ENCODE measurements at regions not wholly inside any gene's neighbourhood (a gene's known extent, or its start where the extent isn't known, plus 50 kb on each side); places are given as distances from the start of the nearest gene placed in this dataset.

DNA sequence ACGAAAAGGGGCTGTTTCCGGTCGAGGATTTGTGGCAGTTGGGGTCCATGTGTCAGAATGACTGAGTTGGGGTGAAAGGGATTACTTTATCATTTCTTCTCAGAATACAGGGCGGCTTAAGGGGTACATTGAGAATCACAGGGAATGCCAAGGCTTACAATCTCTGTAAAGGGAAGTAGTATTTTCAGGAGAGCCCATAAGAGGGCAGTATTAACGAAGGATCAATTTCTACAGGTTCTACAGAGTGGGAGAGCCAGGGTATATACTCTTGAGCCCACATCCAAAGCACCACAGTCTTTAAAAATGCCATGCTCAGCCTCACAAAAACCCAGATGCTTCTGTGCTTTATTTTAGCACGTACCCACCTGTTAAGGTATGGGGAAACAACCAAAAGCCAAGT is 67.7 kb upstream of the ZXDA start:
- DNase-seq: no peak
- 48 to 58% methylated on average over 5 to 6 of the region's 6 CpGs for WGBS, 2 donors
- Histone ChIP-seq H3K4me3 (no peak overlapping the region), H3K9me3 (no peaks in the 10 kb centered on the region), H3K27me3 (no peaks in the 10 kb centered on the region), H3K4me1 (no peaks in the 10 kb centered on the region), H3K36me3 (ENCODE audit: low read depth, missing control alignments) (no peaks in the 10 kb centered on the region), H3K27ac (no peak overlapping the region)
- TF ChIP-seq, protein P1, sequence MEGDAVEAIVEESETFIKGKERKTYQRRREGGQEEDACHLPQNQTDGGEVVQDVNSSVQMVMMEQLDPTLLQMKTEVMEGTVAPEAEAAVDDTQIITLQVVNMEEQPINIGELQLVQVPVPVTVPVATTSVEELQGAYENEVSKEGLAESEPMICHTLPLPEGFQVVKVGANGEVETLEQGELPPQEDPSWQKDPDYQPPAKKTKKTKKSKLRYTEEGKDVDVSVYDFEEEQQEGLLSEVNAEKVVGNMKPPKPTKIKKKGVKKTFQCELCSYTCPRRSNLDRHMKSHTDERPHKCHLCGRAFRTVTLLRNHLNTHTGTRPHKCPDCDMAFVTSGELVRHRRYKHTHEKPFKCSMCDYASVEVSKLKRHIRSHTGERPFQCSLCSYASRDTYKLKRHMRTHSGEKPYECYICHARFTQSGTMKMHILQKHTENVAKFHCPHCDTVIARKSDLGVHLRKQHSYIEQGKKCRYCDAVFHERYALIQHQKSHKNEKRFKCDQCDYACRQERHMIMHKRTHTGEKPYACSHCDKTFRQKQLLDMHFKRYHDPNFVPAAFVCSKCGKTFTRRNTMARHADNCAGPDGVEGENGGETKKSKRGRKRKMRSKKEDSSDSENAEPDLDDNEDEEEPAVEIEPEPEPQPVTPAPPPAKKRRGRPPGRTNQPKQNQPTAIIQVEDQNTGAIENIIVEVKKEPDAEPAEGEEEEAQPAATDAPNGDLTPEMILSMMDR (IDR thresholded peaks at IDR 0.05): no peak
- TF ChIP-seq POLR2A (IDR thresholded peaks at IDR 0.05): no peak
- intact Hi-C loops (cut with DNase I; ENCODE audit: low total_unique reads): no loop called here

DNA sequence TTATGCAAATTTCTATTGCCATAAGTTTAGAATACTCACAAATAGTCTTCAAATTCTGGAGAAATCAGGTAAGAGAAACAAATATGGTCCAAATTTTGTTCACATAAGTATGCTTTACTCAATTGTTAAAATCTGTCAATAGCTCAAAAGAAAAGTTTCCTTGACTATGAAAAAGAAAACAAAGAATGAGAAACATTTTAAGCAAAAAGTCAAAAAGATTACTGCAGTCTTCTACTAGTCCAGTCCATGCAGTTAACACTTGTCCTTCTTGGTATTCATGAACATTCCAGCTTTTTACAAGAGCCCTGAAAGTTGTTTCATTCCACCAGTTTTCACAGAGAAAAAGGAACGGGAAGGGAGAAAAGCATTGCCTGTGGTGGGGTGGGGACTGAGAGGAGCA is 54.7 kb upstream of the ZXDA start:
- Histone ChIP-seq H3K4me3 (no peak overlapping the region), H3K27me3 (no peaks in the 10 kb centered on the region), H3K27ac (no peak overlapping the region), H3K9me3 (no peaks in the 10 kb centered on the region), H3K4me1 (no peaks in the 10 kb centered on the region), H3K36me3 (ENCODE audit: low read depth, missing control alignments) (no peaks in the 10 kb centered on the region)
- intact Hi-C loops (cut with DNase I; ENCODE audit: low total_unique reads): no loop called here
- no peak for TF ChIP-seq POLR2A (IDR thresholded peaks at IDR 0.05)
- TF ChIP-seq, protein P1 (IDR thresholded peaks at IDR 0.05): no peak
- DNase-seq: no peak
- 30 to 58% methylated on average over 1 of the region's 1 CpG for WGBS, 2 donors
